NCI-H146 treated with DMSO at 0.1 percent for 48 hours (cell line): ENCODE measurements at regions not wholly inside any gene's neighbourhood (a gene's known extent, or its start where the extent isn't known, plus 50 kb on each side); places are given as distances from the start of the nearest gene placed in this dataset.

Experiments used
- DNase-seq: peaks from one replicate; lab custom pipeline; 2025; ENCODE audit not compliant: unreplicated experiment; lab: John Stamatoyannopoulos, UW

DNA sequence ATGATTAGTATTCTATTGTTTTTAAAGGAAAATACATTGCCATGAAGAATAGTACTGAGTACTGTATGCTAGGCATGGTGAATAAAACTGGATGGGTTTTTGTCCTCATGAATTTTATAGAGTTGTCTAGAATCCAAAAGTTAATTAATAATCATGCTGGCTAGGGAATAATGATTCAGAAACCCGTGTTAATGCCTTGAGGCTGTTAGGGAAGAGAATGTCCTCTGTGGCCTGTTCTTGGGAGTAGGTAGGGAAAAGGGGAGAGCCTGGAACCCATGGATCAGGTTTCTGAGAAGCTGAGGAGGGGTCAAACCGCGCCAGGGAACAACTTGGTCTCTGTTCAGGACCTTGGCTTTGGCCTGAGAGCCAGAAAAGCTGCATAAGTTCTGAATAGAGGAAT, 1376.3 kb upstream of the SLC10A2 start:
- no peak for DNase-seq

DNA sequence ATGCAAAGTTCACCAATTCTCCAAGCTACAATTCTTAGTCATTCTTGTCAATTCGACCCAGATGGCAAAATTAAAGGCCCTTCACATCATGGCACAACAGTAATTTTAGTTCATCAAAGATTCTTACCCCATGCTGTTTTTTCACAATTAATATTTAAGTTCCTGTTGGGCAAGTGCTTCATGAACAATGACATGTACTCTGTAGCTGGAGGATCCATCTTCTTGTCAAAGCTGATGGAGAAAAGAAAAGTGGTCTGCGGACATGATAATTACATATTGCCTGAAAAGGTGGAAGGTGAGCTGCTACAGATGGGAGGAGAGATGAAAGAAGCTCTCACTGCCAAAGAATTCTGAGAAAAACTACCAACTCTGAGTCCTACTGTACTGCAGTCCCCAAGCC, 1370.3 kb upstream of the SLC10A2 start:
- DNase-seq, result no peak

DNA sequence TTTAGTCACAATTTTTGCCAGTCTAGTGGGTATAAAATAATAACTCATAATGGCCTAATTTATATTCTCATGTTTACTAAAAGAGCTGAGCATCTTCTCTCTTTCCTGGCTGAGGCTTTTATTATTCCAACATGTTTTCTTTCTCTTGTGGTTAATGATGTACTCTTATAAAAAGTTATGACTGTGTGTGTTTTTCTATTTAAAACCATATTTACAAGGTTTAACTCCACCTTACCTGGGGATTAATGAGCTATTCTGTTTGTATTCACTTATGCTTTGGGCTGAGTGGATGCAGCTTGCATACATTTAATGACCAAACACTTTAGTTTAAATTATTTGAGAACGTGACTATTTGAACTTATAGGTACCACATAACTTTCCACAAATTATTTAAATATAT, 1365.7 kb upstream of the SLC10A2 start:
- no peak for DNase-seq

DNA sequence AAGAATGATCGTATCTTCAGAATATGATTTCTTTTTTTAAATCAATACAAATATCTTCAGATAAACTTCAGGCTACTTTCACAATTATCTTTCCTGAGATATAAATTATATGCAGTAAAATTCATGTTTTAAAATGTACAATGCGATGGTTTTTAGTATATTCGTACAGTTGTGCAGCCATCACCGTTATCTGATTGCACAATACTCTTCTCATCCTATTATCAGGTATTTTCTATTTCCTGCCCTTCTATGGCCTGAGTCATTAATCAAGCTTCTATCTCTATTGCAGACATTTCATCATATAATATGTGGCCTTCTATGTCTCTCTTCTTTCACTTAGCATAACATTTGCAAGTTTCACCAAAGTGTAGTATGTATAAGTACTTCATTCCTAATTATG, 1360.2 kb upstream of the SLC10A2 start:
- DNase-seq, result no peak

DNA sequence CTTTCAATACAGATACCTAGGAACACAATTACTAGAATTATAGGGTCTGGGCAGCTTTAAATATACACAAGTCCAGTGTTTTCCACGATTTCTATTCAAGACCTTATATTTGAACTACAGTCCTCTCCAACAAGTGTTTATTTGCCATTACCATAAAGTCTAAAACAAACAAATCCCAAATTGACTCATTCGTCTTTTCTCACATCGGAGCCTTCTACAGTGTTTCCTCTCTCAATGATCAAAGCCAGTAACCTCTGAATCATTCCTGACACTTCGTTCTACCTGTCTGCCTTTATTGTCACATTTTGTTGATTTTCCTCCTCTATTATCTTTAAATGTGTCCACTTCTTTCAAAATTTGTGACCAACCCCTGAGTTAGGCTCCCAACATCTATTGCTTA, 1356.5 kb upstream of the SLC10A2 start:
- DNase-seq, result no peak

DNA sequence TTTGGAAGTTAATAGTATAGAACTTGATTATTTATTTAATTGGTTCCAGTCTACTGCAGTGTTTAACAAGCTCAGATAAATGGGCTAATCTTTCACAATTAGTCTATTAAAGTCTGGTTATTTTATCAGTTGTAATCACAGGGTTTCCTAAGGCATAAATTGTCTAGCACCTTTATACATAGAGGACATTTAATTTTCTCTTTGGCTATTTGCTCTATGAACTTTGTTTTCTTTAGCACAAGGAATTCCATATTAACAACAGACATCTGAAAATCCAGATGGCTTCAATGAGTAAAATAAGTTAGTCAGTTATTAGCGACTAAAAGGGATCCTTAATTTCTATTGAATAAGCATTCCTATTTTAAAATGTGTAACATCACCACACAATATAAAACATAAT, 1350.8 kb upstream of the SLC10A2 start:
- no peak for DNase-seq

DNA sequence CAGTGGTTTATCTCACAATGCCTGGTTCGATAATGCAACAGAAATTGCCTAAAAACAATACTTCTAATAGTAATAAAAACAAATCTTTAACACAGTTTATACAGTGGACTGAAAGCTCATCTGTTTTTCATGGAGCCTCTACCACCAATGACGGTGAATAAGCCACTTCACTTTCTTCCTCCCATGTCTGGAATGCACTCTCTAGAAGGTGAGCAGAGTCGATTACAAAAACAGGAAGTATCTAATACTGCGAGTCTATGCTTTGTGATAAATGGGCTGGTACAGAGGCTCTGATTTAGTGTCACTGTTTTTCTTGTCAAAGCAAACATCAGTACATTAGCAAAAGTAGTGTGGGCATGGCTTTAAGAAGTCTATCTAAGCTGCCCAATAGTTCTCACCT, 1348.6 kb upstream of the SLC10A2 start:
- DNase-seq, result no peak

DNA sequence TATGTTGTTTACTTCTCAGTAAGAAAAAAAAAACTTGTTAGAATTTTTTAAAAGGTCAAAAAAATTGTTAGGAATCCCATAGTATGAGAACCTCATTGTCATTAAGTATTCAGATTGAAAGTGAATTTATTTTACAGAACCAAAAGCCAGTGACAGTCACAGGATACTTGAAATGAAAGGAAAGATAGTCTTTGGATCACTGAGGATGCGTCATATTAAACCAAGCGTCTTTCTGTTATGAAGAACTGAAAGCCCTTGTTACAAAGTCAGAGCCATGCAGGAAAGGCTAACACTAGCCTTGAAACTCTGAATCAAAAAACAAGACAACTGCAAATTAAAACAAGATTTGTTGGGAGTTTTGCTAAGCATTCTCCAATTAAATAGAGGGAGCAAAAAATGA, 1348.0 kb upstream of the SLC10A2 start:
- DNase-seq, result no peak

DNA sequence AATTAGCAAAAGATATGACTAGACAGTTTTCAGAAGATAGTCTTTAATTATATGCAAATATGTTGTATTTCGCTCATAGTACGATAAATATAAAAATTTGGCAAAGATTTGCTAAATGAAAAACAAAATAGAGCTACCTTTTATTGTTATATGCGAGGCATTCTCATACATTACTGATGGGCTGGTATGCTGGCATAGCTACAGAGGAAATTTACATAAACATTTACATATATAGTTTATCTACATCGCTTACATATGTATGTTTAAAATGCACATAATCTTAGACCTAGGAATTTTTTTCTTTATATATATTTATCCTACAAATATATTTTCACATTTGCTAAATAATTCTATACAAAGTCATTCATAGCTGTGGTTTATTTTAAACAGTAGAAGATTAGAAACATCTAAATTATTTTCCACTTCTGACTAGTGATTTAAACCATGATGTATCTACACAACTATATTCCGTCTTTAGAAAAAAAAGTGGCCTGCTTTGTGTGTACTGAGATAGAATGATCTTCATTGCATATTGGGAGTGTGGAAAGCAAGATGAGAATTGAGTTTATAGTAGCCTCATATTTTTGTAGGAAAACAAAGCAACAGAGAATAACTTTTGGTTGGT, 1345.0 kb upstream of the SLC10A2 start:
- no peak for DNase-seq

DNA sequence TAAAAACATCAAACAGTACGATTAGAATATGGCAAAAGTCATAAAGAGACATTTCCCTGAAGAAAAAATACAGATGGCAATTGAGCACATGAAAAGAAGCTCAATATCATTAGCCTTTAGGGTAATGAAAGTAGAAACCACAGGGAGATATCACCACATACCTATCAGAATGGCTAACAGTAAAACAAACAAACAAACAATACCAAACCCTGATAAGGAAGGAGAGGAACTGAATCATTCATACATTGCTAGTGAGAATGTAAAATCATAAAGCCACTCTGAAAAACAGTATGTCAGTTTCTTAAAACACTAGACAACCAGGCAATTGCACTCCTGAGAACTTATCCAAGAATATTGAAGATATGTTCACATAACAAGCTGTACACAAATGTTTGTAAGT, 1342.5 kb upstream of the SLC10A2 start:
- no peak for DNase-seq

DNA sequence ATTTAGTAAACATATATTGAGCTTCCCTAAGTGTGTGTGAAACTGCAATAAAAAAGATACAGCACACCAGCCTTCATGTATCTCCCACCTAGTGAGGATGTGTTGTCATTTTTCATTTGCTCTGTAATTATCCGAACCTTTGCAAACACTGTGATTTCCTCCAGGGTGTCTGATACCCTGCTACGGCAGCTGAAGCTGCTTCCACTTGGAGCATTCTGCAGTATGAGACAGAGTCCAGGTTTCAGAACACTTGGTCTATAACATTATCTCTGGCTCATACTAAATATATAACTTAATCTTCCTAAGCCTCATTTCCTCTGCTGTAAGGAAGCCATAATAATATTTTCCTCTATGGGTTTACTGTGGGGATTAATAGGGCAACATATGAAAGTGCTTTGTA, 1338.1 kb upstream of the SLC10A2 start:
- no peak for DNase-seq

DNA sequence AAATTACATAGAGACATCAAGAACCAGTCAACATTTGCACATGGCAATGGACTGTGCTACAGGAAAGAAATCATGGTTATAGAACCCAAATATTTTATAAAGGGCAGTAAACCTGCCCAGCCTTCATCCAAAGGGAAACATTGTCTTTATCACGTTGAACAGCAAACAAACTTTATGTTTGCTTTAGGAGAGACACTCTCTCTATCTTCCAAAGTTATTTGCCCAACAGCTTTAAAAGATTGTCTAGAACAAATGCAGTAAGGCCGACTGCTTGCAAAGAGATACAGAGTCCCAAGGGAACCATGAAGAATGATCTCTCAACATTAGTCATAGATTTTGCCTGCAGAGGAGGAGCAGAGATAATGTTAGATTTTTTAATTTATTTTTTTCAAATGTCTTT, 1323.5 kb upstream of the SLC10A2 start:
- DNase-seq, result no peak

DNA sequence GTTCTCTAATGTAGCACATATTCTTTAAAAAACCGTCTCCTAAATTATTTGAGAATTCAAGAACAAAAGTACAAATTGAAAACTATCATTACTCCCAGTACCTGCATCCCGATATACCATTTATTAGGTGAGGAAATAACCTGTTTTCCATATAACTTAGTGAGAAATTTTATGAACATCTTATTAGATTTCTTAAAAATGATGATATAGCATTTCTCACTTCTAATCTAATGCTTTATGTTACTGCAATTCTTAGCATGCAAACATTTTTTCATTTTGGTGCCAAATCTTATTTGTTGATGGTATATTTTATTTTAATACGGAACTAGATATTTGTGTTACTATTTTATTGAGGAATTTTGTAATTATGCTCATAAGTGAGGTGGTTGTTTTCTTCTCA, 1321.3 kb upstream of the SLC10A2 start:
- DNase-seq, result no peak

DNA sequence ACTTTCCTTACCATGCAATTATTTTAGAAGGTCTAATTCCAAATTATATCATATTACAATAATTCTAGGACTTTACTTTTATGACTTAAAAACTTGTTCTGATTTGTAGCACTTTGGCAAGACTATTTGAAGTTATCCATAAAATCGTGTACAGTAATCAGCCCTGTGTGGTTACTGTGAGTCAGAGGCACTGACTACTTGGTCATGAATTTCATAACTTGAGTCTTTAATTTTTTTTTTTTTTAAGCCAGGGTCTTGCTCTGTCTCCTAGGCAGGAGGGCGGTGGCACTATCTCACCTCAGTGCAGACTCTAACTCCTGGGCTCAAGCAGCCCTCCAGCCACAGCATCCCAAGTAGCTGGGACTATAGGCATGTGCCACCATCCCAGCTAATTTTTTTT, 1319.2 kb upstream of the SLC10A2 start:
- DNase-seq, result no peak

DNA sequence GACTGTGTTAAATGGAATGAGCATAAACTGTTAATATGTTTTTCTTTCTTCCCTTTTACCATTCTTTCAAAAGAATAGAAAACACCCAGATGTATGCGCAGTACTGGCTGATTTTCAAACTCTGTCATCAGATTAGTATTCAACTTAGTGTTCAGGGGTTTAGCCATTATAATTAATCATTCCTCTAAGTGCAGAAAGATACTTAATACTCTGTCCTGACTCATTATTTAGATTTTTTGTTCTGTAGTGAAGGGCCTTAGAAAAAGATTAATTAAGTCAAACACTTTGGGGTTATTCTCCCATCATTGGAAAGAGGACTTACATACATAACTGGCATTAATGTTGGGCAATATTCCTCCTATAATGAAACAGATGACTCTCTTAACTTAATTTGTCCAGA, 1316.7 kb upstream of the SLC10A2 start:
- DNase-seq, result no peak

DNA sequence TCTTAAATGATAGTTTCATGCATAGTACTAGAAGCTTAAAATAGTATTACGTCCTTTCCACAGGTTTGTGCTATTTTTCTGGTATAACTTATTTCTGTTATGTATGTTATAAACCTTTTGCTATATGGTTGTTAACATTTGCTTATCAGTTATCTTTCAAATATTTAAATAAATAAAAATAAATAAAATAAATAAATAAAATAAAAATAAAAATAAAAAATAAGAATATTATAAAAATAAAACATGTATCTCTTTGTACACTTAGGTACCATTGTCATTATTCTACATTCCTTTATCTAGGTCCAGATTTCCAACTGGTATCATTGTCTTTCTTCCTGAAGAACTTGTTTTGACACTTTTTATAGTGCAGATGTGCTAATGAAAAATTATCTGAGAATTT, 1310.4 kb upstream of the SLC10A2 start:
- no peak for DNase-seq

DNA sequence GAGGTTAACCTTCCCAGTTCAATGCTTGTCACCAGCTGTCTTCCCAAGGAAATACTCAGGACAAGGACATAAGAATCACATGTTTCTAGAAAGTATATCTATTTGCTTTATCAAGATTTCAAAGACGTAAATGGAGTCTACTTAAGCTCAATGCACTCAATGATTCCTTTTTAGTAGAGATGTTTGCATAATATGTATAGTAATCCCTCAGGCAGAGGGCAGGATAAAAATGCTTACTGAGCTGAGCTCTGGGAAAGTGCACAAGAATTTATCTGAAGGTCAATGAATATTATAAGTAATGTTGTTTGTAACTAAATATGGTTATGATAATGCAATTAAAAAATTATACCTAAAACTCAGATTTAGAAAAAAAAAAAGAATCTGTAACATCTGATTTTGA, 1309.4 kb upstream of the SLC10A2 start:
- no peak for DNase-seq

DNA sequence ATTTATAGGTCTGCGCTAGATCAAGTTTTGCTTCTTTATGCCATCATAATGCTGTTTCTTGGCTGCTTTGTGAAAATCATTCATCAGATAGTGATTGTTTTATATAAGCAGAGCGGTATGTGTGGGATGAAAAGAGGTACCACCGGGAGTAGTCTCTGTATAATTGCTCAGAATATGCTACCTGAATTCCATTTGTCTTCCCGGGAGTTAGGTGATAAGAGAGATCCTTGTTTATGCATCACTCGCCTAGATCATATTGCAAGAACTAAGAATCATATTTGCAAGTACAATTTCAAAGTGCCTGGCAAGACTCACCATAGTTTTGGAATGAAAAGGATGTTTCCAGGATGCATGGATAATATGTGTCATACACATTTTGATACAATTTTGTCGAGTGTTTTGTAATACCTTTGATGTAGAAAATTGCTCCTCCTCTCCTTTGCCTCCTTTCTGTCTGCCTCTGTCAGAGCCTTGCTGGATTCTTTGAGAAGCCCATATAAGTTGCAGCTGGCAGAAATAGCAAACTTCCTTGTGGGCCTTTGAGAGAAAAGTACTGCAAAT, 1306.0 kb upstream of the SLC10A2 start:
- no peak for DNase-seq

DNA sequence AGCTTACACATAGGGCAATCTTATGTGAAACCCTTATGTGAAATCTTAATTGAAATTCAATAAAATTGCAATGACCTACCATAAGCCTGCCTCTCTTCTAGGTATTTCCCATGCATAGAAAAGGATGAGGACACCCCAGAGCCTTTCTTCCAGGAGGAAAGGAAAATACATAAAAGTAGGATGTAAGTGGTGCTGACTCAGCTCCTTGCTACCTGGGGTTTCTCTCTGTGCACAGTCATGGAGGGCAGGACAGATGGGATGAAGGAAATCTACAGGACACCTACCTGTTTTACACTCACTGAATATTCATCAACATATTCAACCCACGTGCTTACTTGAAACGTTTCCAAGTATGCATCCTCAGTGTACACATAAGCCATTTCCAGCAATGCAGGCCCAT, 1299.2 kb upstream of the SLC10A2 start:
- DNase-seq, result no peak

DNA sequence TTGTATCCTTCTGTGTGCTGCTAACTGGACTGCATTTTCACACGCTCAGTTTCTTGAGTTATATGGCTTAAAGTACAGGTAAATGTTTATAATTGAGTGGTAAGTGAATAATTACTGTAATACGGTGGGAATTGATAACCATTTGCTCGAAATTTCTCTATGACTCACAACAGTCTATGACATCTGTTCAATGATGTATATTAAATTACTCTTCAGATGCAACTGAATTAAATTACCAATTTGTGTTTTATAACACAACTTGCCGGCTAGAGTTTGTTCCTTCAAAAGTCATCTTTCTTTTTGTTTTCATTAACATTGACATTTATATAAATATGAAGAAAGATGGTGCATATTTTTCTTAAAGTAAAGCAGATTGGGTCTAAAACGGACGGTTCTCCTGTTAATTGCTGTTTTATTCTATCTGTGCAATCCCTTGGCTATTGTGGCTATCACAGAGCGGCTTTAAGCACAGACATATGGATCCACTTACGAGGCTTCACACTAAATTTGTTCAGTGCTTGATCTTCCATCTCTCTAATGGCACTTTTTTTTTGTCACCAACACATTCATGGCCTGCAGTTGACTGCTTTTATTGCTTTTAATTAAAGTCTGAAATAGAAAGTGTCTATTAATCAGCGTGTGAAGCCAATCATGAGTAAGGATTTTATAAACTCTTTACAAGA, 1291.6 kb upstream of the SLC10A2 start:
- DNase-seq, result no peak

DNA sequence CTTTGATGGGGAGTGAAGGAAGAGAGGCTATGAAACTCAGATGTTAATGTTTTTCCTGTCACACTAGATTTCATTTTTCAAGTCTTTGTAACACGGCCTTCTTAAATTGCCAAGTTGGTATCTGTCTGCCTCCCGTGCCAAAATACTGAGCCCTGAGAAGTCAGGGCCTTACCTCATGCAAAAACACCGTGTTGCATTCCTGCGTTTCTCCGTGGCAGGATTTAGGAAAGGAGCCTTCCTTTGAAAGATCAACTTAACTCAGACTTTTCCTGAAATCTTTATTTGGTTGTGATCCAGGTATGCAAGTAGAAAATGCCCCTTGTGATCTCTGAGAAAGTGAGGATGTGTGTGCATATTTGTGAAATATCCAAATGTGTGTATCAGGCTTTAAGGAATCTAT, 1291.0 kb upstream of the SLC10A2 start:
- no peak for DNase-seq

DNA sequence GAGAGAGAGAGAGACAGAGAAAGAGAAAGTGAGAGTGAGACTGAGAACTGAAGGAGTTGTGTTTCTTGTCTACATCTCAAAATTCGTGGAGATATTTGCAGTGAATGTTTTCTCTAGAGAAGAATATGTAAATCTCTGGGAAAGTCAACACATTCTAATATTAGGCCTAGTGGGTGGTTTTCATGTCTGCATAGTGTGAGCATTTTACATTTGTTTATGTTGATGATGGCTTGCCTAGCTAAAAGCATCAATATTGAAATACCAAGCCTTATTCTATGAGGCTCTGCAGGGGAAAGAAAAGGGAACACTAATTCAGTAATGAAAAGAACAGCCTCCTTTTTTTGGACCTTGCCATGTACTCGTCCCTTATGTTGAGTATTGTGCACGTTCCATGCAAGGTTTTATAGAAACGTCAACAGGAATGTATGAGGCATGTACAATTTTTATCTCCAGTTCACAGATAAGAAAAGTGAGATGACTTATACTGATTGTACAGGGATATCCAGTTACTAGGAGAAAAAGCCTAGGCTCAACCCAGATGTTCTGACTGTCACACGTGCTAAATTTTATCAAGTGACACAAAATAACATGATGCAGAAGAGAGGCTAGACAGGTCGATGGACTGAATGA, 1288.9 kb upstream of the SLC10A2 start:
- DNase-seq, result no peak
